ENCODE measurements at regions not wholly inside any gene's neighbourhood (a gene's known extent, or its start where the extent isn't known, plus 50 kb on each side); places are given as distances from the start of the nearest gene placed in this dataset.

DNA sequence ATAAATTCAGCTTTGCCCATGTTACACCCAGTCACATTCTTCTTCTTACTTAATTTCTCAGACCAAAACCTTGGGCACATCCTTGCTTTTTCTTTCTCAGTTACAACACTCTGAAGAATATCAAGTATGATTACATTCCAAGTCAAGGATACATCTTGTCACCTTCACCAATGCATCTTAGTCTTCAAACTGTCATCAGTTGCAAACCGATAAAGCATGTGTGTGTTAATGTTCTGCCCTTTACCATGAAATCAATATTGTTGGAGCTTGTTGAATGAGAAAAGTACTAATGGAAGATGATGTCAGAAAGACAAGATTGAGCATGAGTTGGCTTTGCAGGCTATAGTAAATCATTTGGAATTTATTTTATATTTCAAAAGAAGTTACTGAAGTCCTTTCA is 764.6 kb downstream of the NCAM2 start:
- 22 to 57% methylated on average over 1 of the region's 1 CpG for WGBS, 2 donors
- Histone ChIP-seq H3K4me3 (no peak overlapping the region), H3K4me1 (no peaks in the 10 kb centered on the region), H3K9me3 (no peaks in the 10 kb centered on the region), H3K27me3 (no peaks in the 10 kb centered on the region), H3K27ac (no peak overlapping the region), H3K36me3 (no peaks in the 10 kb centered on the region)
- FAIRE-seq (no peak), DNase-seq (no peak), ATAC-seq (no peak)
- intact Hi-C loops (cut with DNase I): no loop called here
- TF ChIP-seq, protein P1, sequence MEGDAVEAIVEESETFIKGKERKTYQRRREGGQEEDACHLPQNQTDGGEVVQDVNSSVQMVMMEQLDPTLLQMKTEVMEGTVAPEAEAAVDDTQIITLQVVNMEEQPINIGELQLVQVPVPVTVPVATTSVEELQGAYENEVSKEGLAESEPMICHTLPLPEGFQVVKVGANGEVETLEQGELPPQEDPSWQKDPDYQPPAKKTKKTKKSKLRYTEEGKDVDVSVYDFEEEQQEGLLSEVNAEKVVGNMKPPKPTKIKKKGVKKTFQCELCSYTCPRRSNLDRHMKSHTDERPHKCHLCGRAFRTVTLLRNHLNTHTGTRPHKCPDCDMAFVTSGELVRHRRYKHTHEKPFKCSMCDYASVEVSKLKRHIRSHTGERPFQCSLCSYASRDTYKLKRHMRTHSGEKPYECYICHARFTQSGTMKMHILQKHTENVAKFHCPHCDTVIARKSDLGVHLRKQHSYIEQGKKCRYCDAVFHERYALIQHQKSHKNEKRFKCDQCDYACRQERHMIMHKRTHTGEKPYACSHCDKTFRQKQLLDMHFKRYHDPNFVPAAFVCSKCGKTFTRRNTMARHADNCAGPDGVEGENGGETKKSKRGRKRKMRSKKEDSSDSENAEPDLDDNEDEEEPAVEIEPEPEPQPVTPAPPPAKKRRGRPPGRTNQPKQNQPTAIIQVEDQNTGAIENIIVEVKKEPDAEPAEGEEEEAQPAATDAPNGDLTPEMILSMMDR (IDR thresholded peaks at IDR 0.05): no peak

DNA sequence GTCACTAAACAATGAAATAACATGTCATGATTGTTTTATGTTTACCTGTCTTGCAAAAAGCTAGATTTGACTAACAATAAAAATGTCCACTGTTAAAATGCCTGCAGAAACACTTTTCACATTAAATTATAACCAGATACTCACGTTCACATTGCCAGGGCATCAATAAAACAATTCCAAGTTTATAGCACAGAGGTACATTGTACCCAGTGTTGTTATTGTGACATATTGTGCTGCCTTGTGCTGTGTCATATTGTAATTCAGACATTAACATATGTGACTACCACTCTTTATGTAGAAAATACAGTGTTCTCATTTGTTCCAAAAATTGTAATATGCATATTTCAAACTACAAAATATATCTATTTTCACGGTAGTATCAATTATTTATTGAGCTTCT is 766.1 kb downstream of the NCAM2 start:
- Histone ChIP-seq H3K9me3 (no peaks in the 10 kb centered on the region), H3K4me1 (no peaks in the 10 kb centered on the region), H3K27ac (no peak overlapping the region), H3K4me3 (no peak overlapping the region), H3K36me3 (no peaks in the 10 kb centered on the region), H3K27me3 (no peaks in the 10 kb centered on the region)
- FAIRE-seq: no peak
- 39 to 49% methylated on average over 2 of the region's 2 CpGs for WGBS, 2 donors
- ATAC-seq: no peak
- intact Hi-C loops (cut with DNase I): no loop called here
- DNase-seq: no peak
- TF ChIP-seq, protein P1 (IDR thresholded peaks at IDR 0.05): no peak

DNA sequence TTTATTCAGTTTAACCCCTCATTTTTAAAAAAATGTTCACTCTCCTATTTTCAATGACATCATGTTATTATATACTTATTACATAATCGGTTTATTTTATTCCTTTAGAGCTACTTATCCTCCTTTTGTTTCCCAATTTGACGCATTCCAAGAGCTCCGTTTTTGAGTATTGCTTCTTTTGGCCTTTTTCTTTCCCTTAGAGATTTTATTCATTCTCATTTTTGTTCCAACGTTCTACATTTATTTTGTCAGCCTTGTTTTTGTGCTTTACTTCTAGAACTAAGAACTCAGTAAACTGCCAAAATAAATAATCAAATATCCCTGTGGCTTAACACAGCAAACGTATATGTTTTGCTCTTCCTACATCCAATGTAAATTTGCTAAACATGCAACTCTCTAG is 769.1 kb downstream of the NCAM2 start:
- ATAC-seq (no peak), DNase-seq (no peak), FAIRE-seq (no peak)
- TF ChIP-seq, protein P1 (IDR thresholded peaks at IDR 0.05): no peak
- Histone ChIP-seq H3K36me3 (no peaks in the 10 kb centered on the region), H3K27me3 (no peaks in the 10 kb centered on the region), H3K9me3 (no peaks in the 10 kb centered on the region), H3K4me1 (no peaks in the 10 kb centered on the region), H3K27ac (no peak overlapping the region), H3K4me3 (no peak overlapping the region)
- whole genome bisulfite sequencing, 2 donors: 38 to 47% methylated on average over 5 of the region's 5 CpGs
- intact Hi-C loops (cut with DNase I): no loop called here

GRCh38 chr21:21788591-21788990 is 790.4 kb downstream of the NCAM2 start:
- TF ChIP-seq, protein P1 (IDR thresholded peaks at IDR 0.05): no peak
- intact Hi-C loops (cut with DNase I): no loop called here
- FAIRE-seq (peak; percentile 37), ATAC-seq (no peak), DNase-seq (no peak)
- Histone ChIP-seq H3K36me3 (no peaks in the 10 kb centered on the region), H3K27me3 (no peaks in the 10 kb centered on the region), H3K9me3 (no peaks in the 10 kb centered on the region), H3K4me3 (no peak overlapping the region), H3K27ac (no peak overlapping the region), H3K4me1 (no peaks in the 10 kb centered on the region)

GRCh38 chr21:21801921-21802320 is 803.7 kb downstream of the NCAM2 start:
- intact Hi-C loops (cut with DNase I): no loop called here
- WGBS, 2 donors: 21 to 26% methylated on average over 2 of the region's 2 CpGs
- ATAC-seq (no peak), DNase-seq (no peak), FAIRE-seq (no peak)
- no peak overlapping the region for H3K4me3 ChIP-seq
- no peak overlapping the region for H3K27ac ChIP-seq
- no peaks in the 10 kb centered on the region for H3K9me3 ChIP-seq
- H3K36me3 ChIP-seq: no peaks in the 10 kb centered on the region
- H3K27me3 ChIP-seq: no peaks in the 10 kb centered on the region
- no peaks in the 10 kb centered on the region for H3K4me1 ChIP-seq
- TF ChIP-seq, protein P1 (IDR thresholded peaks at IDR 0.05): no peak
